ENCODE measurements at regions not wholly inside any gene's neighbourhood (a gene's known extent, or its start where the extent isn't known, plus 50 kb on each side); places are given as distances from the start of the nearest gene placed in this dataset.

- TF ChIP-seq CTCF (IDR thresholded peaks at IDR 0.05) (no peak), POLR2A (IDR thresholded peaks at IDR 0.05) (no peak)
Measured at GRCh38 chr6:27049863-27050781, 197.4 kb upstream of the PRSS16 start.

Measured in uterus (tissue), 2 donors.